ENCODE measurements at regions not wholly inside any gene's neighbourhood (a gene's known extent, or its start where the extent isn't known, plus 50 kb on each side); places are given as distances from the start of the nearest gene placed in this dataset.
A peak's percentile ranks its signal among the peaks of the same experiment; 100 is the strongest.

GRCh38 chr11:70633610-70634009 lies 235.3 kb downstream of the CTTN start:
- Histone ChIP-seq H3K4me2 (ENCODE audit: low read depth, low read length) (no peak overlapping the region), H4K20me1 (ENCODE audit: insufficient read depth, low read length) (0 out of 2 replicates have a peak, but pooled peaks cover 15% of the 10 kb centered on the region), H3K4me3 (replicated peaks in 1 of 3; ENCODE audit: insufficient read depth in 1 of 3, low read depth in 2 of 3, low read length in 3 of 3) (no peak overlapping the region), H3K27ac (ENCODE audit: extremely low read length, insufficient read depth, low read length) (no peak overlapping the region), H3K9me3 (ENCODE audit: low read length) (no peaks in the 10 kb centered on the region), H3K79me2 (ENCODE audit: insufficient read depth, low read length) (peaks cover 3% of the 10 kb centered on the region), H3K27me3 (ENCODE audit: control insufficient read depth in 1 of 2, insufficient read depth in 2 of 2, low read length in 2 of 2) (no peaks in the 10 kb centered on the region), H2AFZ (ENCODE audit: low read length) (no peak overlapping the region), H3K4me1 (ENCODE audit: insufficient read depth, low read length) (peaks cover 21% of the 10 kb centered on the region), H3K9ac (ENCODE audit: insufficient read depth, low read depth, low read length) (no peak overlapping the region), H3K36me3 (replicated peaks in 1 of 2; ENCODE audit: control insufficient read depth in 1 of 2, insufficient read depth in 2 of 2, low read length in 2 of 2) (peaks cover 0 to 2% of the 10 kb centered on the region in 2 experiments; a peak in 1 of 5 replicates)
- no peak for DNase-seq (ENCODE audit: low spot score)
- intact Hi-C loops (cut with micrococcal nuclease; ENCODE audit: unreplicated experiment) = no loop called here
- 97% methylated on average over 3 of the region's 7 CpGs for WGBS (ENCODE audit: low lambda C conversion rate)
- no peak for FAIRE-seq
- ChIA-PET POLR2A (no interaction called here), CTCF (ENCODE audit: low intra/inter-chr PET ratio, low total read pairs) (no interaction called here)
- no TSS peak for BruUV-seq (replicated peaks)
- in situ Hi-C loops (cut with HindIII; ENCODE audit: extremely low pct_ligation_motif_present, low pct_unique_long_range_greater_than_20kb) = no loop called here
- no peak for TF ChIP-seq RBM22 (optimal IDR thresholded peaks at IDR 0.05; ENCODE audit: low read length)
- no peak for TF ChIP-seq SALL2 (CRISPR knock-in tag; IDR thresholded peaks at IDR 0.05)
- TF ChIP-seq CAMTA2 (CRISPR knock-in tag; IDR thresholded peaks at IDR 0.05; ENCODE audit: borderline replicate concordance) = no peak
- TF ChIP-seq ZNF781 (CRISPR knock-in tag; IDR thresholded peaks at IDR 0.05; ENCODE audit: borderline replicate concordance, not compliant biosample characterization) = no peak
- no peak for ATAC-seq

DNA sequence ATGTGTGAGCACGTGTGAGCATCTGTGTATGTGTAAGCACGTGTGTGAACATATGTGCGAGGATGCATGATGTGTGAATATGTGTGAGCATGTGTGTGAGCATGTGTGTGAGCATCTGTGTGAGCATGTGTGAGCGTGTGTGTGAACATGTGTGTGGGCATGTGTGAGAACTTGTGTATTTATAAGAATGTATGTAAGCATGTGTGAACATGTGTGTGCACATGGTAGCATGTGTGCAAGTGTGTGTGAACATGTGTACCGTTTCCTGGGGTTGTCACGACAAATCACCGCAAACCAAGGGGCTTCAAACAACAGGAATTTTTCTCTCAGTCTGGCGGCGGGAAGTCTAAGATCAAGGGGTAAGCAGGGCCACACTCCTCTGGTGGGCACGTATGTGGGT lies 238.3 kb downstream of the CTTN start:
- Histone ChIP-seq H3K27ac (ENCODE audit: extremely low read length, insufficient read depth, low read length) (no peak overlapping the region), H3K36me3 (replicated peaks in 1 of 2; ENCODE audit: control insufficient read depth in 1 of 2, insufficient read depth in 2 of 2, low read length in 2 of 2) (peaks cover 0 to 2% of the 10 kb centered on the region in 2 experiments; a peak in 1 of 5 replicates), H2AFZ (ENCODE audit: low read length) (no peak overlapping the region), H3K79me2 (ENCODE audit: insufficient read depth, low read length) (peaks cover 3% of the 10 kb centered on the region), H3K4me2 (ENCODE audit: low read depth, low read length) (no peak overlapping the region), H3K9me3 (ENCODE audit: low read length) (no peaks in the 10 kb centered on the region), H3K4me1 (ENCODE audit: insufficient read depth, low read length) (peaks cover 37% of the 10 kb centered on the region), H3K4me3 (replicated peaks in 1 of 3; ENCODE audit: insufficient read depth in 1 of 3, low read depth in 2 of 3, low read length in 3 of 3) (no peak overlapping the region), H3K27me3 (ENCODE audit: control insufficient read depth in 1 of 2, insufficient read depth in 2 of 2, low read length in 2 of 2) (no peaks in the 10 kb centered on the region), H4K20me1 (ENCODE audit: insufficient read depth, low read length) (0 out of 2 replicates have a peak, but pooled peaks cover 13% of the 10 kb centered on the region), H3K9ac (ENCODE audit: insufficient read depth, low read depth, low read length) (no peak overlapping the region)
- ATAC-seq = no peak
- intact Hi-C loops (cut with micrococcal nuclease; ENCODE audit: unreplicated experiment) (no loop called here), in situ Hi-C loops (cut with HindIII; ENCODE audit: extremely low pct_ligation_motif_present, low pct_unique_long_range_greater_than_20kb) (no loop called here)
- 86% methylated on average over 7 of the region's 10 CpGs for WGBS (ENCODE audit: low lambda C conversion rate)
- no TSS peak for BruUV-seq (replicated peaks)
- TF ChIP-seq MTF1 (CRISPR knock-in tag; IDR thresholded peaks at IDR 0.05) (no peak), GTF2F1 (IDR thresholded peaks at IDR 0.05; ENCODE audit: low read length) (no peak), SNAPC5 (CRISPR knock-in tag; IDR thresholded peaks at IDR 0.05; ENCODE audit: borderline replicate concordance) (no peak), ZFY (CRISPR knock-in tag; IDR thresholded peaks at IDR 0.05) (no peak)
- TF ChIP-seq, protein P1, sequence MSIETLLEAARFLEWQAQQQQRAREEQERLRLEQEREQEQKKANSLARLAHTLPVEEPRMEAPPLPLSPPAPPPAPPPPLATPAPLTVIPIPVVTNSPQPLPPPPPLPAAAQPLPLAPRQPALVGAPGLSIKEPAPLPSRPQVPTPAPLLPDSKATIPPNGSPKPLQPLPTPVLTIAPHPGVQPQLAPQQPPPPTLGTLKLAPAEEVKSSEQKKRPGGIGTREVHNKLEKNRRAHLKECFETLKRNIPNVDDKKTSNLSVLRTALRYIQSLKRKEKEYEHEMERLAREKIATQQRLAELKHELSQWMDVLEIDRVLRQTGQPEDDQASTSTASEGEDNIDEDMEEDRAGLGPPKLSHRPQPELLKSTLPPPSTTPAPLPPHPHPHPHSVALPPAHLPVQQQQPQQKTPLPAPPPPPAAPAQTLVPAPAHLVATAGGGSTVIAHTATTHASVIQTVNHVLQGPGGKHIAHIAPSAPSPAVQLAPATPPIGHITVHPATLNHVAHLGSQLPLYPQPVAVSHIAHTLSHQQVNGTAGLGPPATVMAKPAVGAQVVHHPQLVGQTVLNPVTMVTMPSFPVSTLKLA (IDR thresholded peaks at IDR 0.05) = peak; percentile 94
- ChIA-PET POLR2A (no interaction called here), CTCF (ENCODE audit: low intra/inter-chr PET ratio, low total read pairs) (no interaction called here)
- DNase-seq (ENCODE audit: low spot score) = no peak
- no peak for FAIRE-seq
